ENCODE measurements at regions not wholly inside any gene's neighbourhood (a gene's known extent, or its start where the extent isn't known, plus 50 kb on each side); places are given as distances from the start of the nearest gene placed in this dataset.

DNA sequence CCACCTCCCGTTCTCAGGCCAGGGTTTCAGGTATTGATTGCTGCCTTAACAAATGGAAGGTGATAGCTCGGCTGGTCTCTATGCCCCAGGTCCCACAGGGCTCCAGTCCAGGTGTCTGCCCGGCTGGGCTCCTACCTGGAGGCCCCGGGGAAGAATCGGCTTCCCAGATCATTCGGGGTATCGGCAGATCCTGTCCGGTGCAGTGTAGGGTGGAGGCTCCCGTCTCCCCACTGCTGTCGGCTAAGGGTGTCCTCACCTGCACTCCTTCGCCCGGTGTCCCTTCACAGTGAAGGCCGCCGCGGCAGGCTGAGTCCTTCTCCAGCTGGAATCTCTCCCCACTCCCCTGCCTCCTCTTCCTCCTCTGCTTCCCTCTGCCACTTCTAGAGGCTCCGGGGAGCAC, 573.9 kb upstream of the SALL3 start:
- TF ChIP-seq CTCF (conservative IDR thresholded peaks at IDR 0.05; ENCODE audit: low read length) (no peak), EZH2phosphoT487 (IDR thresholded peaks at IDR 0.05; ENCODE audit: borderline replicate concordance, low read depth, low read length) (no peak)
